ENCODE measurements at regions not wholly inside any gene's neighbourhood (a gene's known extent, or its start where the extent isn't known, plus 50 kb on each side); places are given as distances from the start of the nearest gene placed in this dataset.

- DNase-seq (ENCODE audit: low read depth) (no peak), FAIRE-seq (no peak)
- TF ChIP-seq, protein P1, sequence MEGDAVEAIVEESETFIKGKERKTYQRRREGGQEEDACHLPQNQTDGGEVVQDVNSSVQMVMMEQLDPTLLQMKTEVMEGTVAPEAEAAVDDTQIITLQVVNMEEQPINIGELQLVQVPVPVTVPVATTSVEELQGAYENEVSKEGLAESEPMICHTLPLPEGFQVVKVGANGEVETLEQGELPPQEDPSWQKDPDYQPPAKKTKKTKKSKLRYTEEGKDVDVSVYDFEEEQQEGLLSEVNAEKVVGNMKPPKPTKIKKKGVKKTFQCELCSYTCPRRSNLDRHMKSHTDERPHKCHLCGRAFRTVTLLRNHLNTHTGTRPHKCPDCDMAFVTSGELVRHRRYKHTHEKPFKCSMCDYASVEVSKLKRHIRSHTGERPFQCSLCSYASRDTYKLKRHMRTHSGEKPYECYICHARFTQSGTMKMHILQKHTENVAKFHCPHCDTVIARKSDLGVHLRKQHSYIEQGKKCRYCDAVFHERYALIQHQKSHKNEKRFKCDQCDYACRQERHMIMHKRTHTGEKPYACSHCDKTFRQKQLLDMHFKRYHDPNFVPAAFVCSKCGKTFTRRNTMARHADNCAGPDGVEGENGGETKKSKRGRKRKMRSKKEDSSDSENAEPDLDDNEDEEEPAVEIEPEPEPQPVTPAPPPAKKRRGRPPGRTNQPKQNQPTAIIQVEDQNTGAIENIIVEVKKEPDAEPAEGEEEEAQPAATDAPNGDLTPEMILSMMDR (IDR thresholded peaks at IDR 0.05; ENCODE audit: insufficient read depth, low read length, severe bottlenecking): no peak
- H3K36me3 ChIP-seq (ENCODE audit: control insufficient read depth, insufficient read depth, low read length): no peaks in the 10 kb centered on the region
- no peak overlapping the region for H3K4me3 ChIP-seq (ENCODE audit: low read depth, low read length)
- H3K27me3 ChIP-seq (ENCODE audit: control insufficient read depth, insufficient read depth, low read length): no peaks in the 10 kb centered on the region
These were observed 260.6 kb downstream of the C16orf95 start for GRCh38 chr16:87056551-87056950.

GRCh38 chr16:87057211-87057881 lies 259.8 kb downstream of the C16orf95 start:
- no peaks in the 10 kb centered on the region for H3K27me3 ChIP-seq (ENCODE audit: control insufficient read depth, insufficient read depth, low read length)
- TF ChIP-seq, protein P1 (IDR thresholded peaks at IDR 0.05; ENCODE audit: insufficient read depth, low read length, severe bottlenecking): no peak
- no peak overlapping the region for H3K4me3 ChIP-seq (ENCODE audit: low read depth, low read length)
- DNase-seq (ENCODE audit: low read depth) (no peak), FAIRE-seq (no peak)
- H3K36me3 ChIP-seq (ENCODE audit: control insufficient read depth, insufficient read depth, low read length): no peaks in the 10 kb centered on the region

DNA sequence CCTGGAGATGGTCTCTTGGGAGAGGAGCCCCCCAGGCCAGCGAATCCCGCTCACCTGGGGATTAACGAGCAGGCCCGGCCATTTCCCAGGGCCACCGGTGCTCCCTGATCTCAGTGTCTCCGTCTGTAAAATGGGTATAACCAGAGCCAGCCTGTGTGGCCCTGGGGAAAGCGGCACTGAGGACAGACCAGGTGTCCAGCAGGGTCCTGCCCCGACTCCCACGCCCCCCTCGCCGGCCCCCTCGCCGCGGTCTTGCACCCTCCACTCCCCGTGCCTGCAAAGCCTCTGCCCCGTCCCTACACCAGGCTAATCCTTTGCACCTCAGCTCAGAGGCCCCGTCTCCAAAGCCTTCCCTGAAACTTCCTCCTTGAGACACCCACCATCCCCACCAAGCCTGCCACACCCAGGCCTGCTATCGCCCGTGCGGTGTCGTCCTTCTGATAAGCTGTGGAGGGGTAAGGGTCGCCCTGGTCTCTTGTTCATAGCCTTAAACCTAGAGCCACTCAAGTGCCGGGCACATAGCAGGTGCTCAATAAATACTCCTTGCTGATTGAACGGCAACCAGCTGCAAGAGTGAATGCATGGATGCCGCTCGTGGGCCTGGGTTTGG lies 259.1 kb downstream of the C16orf95 start:
- FAIRE-seq: no peak
- Histone ChIP-seq H3K36me3 (ENCODE audit: control insufficient read depth, insufficient read depth, low read length) (no peaks in the 10 kb centered on the region), H3K27me3 (ENCODE audit: control insufficient read depth, insufficient read depth, low read length) (no peaks in the 10 kb centered on the region), H3K4me3 (ENCODE audit: low read depth, low read length) (no peak overlapping the region)
- DNase-seq (ENCODE audit: low read depth): no peak
- TF ChIP-seq, protein P1 (IDR thresholded peaks at IDR 0.05; ENCODE audit: insufficient read depth, low read length, severe bottlenecking): no peak

- Histone ChIP-seq H3K36me3 (ENCODE audit: control insufficient read depth, insufficient read depth, low read length) (no peaks in the 10 kb centered on the region), H3K4me3 (ENCODE audit: low read depth, low read length) (no peak overlapping the region), H3K27me3 (ENCODE audit: control insufficient read depth, insufficient read depth, low read length) (no peaks in the 10 kb centered on the region)
- TF ChIP-seq, protein P1 (IDR thresholded peaks at IDR 0.05; ENCODE audit: insufficient read depth, low read length, severe bottlenecking): no peak
- FAIRE-seq (no peak), DNase-seq (ENCODE audit: low read depth) (no peak)
These were observed 258.4 kb downstream of the C16orf95 start for GRCh38 chr16:87058728-87059250.

- Histone ChIP-seq H3K4me3 (ENCODE audit: low read depth, low read length) (no peak overlapping the region), H3K27me3 (ENCODE audit: control insufficient read depth, insufficient read depth, low read length) (peaks cover 3% of the 10 kb centered on the region), H3K36me3 (ENCODE audit: control insufficient read depth, insufficient read depth, low read length) (no peaks in the 10 kb centered on the region)
- no peak for DNase-seq (ENCODE audit: low read depth)
- TF ChIP-seq, protein P1 (IDR thresholded peaks at IDR 0.05; ENCODE audit: insufficient read depth, low read length, severe bottlenecking): no peak
- no peak for FAIRE-seq
These were observed 256.9 kb downstream of the C16orf95 start for GRCh38 chr16:87060034-87060986.

All from bronchial epithelial cell (primary cell).